Activated T-helper 1 cell treated with Interleukin-2 at 50 U/mL for 16 hours (primary cell): ENCODE measurements at regions not wholly inside any gene's neighbourhood (a gene's known extent, or its start where the extent isn't known, plus 50 kb on each side); places are given as distances from the start of the nearest gene placed in this dataset.

Experiments used
- DNase-seq: peaks from one replicate; pipeline ENCODE4 v3.0.0-alpha.2; 2020; ENCODE audit warnings: low read depth

GRCh38 chr1:209227941-209228340, 355.6 kb upstream of the CAMK1G start:
- DNase-seq = no peak

- no peak for DNase-seq
Observed at GRCh38 chr1:209229494-209230061, 353.9 kb upstream of the CAMK1G start.

- DNase-seq = no peak
Observed at GRCh38 chr1:209230314-209230713, 353.2 kb upstream of the CAMK1G start.

DNA sequence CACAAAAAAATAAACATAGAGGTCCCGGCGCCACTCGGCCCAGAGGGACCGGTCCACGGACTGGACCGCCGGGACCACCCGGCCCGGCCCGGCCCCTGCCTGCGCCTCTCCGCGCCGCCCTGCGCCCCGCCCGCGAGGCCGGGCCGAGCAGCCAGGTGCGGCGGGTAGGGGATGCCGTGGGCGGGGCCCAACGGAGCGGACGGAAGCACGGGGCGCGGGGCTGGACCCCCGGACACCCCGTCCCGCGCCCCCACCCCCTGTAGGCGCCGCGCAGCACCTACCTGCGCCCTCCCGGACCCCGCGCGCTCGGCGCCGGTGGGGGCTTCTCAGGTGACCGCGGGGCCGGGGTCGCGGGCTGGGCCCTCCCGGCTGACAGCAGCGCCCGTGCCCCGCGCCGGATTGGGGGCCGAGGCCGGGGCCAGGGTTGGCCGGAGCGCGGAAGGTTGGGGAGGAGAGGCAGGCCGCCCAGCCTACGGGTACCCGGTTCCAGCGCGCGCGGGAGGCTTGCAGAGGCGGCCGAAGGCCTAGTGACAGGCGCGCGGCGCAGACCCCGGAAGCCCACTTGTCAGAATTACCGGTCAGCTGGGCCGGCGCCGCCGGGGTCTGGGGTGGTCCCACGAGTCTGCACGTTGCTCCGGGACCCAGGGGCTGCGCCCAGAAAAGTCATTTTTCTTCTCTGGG, 351.9 kb upstream of the CAMK1G start:
- DNase-seq = no peak

DNA sequence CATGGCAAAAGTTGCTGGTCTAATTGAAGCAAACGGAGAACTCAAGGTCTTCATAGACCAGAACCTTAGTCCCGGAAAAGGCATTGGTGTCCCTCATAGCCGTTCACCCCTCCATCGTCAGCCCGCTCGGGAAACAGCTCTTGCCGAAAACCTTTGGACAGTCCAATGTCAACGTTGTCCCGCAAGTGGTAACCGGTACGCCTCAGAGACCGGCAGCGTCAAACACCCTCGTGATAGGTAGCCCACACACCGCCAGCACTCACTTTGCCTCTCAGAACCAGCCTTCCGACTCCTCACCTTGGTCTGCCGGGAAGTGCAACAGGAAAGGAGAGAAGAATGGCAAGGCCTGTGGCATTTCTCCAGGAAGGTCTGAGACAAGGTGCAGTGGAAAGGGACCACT, 351.3 kb upstream of the CAMK1G start:
- no peak for DNase-seq

- DNase-seq = no peak
Observed at GRCh38 chr1:209232759-209233158, 350.8 kb upstream of the CAMK1G start.

- DNase-seq = no peak
Observed at GRCh38 chr1:209235166-209235565, 348.3 kb upstream of the CAMK1G start.

- no peak for DNase-seq
Observed at GRCh38 chr1:209238356-209238755, 345.2 kb upstream of the CAMK1G start.

GRCh38 chr1:209240351-209240750, 343.2 kb upstream of the CAMK1G start:
- no peak for DNase-seq

DNA sequence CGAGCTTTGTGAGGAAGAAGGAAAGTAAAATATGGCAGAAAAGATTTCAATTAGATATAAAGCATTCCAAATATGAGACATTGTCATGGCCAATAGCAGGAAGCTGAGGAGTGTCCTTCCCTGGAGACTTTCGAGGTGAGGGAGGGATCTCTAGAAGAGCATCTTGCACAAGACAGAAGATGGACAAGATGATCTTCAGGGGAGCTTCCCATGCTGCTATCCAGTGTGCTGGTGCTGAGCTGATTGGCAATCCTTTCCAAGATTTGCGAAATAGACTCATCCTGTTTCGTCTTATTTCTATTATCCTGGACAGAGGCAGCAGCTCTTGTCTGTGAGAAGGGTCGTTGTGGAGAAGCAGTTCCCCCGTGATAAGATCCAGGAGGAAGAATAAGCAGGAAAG, 342.0 kb upstream of the CAMK1G start:
- no peak for DNase-seq

DNA sequence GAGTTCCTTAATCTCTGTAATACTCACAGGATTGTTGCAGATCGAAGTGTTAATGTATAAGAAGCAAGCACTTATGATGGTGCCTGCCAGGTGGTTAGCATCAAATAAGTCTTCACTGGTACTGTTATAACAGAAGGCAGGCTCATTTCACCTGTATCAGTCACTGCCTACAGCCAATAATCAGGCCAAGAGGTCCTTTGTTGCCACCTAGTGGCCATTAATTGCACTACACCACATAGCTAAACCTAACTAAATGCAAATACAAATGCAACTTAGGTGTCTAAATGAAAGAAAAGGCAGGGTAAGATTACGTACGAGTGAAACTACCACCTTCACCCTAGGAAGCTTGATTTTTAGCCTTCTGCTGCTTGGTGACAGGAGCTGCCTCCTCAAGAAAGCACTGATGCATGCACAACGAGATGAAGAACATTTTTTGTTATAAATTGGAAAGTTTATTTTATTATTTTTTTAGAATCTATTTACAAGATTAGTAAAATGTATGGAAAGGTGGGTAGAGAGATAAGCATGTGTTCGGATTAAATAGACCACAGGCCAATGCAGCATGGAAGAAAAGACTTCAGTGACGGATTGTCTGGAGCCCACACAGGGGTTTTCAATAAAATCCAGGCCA, 334.8 kb upstream of the CAMK1G start:
- DNase-seq = no peak

- no peak for DNase-seq
Observed at GRCh38 chr1:209249280-209249670, 334.2 kb upstream of the CAMK1G start.

DNA sequence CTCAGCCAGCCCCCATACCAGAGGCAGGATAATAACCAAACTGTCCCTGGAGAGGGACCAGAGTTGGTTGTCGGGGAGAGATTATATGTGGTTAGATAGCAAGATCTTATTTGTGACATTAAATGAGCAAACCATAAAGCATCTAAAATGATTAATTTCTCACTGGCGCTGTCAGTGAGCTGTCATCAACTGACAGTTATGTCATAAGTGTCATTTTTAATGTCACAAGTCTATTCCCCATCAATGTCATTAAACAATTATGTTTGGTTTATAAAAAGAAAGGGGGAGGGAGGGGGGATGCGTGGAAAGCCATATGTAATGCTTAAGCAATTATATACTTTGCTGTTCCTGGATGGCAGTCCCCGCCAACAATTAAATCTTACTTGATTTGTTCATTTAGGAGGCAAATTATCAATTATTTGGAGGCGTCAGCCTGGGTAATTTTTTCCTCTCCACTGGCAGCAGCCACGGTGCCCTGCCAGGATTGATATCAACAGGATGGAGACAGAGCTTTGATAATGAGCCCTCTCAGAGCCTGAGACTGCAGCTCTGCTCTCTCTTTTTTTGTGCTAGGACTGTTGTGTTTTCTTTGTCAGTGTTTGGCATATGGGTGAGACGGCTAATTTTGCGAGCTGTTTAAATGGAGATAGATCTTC, 333.6 kb upstream of the CAMK1G start:
- no peak for DNase-seq

DNA sequence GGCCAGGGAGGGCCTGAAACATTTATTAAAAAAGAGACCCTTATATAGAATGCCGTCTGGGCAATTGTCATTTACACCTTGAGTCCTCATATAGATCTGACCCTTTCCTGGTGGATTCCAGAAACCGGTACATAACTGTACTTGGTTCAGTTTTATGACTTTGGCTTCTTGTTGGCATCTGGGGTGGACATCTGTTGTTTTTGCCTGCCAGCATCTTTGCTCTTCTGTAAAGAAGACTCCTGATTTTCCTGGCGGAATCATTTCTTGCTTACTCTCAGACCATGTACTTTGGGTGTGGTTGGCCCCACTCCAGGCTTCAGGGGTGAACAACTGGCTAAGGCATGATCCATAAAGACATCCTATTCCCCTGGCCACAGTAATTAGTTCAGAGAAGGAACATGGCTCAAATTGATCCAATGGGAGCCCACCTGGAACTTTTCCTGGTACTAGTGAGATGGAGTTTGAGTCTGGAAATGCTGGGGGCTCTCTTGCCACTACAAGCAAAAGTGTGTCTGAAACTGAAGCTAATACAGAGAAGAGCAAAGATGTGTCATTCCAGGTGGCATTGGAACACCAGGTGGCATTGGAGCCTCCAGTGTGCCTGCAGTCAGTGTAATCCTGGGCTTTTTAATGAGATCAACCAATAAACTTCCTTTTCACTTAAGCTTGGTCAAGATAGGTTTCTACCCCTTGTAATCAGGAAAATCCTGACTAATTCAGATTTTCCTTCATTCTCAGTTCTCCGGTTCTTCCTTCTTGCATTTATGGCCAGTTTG, 332.5 kb upstream of the CAMK1G start:
- DNase-seq = no peak

DNA sequence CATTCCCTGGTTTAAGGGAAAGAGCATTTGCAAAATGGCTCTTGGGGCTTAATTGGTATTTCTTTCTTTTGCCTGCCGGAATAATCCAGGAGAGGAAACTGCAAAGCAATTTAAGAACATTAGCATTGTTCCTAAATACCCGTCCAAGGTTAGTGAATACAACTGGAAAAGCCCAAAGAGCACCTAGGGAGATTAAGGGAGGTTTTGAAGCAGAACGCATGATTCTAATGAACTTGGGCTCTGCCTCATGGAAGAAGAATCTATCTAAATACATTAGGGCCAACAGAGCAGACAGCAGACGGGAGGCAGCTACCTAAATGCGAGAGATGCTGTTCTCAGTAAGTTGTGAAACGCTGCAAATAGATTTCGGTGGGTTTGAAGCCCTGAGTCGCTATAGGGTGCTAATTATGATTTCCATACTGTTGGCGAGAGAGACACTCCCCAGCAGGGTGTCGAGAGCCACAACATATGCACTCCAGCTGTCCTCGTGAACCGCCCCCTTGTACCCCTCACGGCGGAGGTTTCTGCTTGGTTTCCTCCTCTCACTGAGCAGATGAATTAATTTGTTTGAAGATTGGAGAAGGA, 326.7 kb upstream of the CAMK1G start:
- no peak for DNase-seq

GRCh38 chr1:209257454-209257853, 326.1 kb upstream of the CAMK1G start:
- DNase-seq = no peak

DNA sequence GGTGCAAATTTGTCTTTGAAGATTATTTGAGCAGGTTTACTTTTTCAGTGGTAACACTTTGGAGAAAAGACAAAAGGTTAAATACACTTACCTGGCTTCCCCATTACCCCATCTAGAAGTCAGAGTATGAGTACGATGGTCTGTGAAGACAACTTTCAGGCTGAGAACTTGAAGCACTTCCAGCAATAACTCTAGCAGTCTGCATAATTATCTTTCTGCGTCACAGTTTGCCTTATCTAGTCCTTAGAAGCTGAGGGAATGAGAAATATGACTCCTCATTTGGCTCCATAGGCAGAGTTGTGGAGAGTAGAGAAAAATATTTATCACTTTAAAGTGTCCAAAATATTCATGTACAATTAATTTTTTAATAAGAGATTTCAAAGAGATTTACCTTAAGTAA, 323.4 kb upstream of the CAMK1G start:
- no peak for DNase-seq

GRCh38 chr1:209262631-209263030, 320.9 kb upstream of the CAMK1G start:
- no peak for DNase-seq

- no peak for DNase-seq
Observed at GRCh38 chr1:209265301-209265700, 318.2 kb upstream of the CAMK1G start.

- no peak for DNase-seq
Observed at GRCh38 chr1:209266590-209267205, 316.8 kb upstream of the CAMK1G start.

GRCh38 chr1:209267968-209268367, 315.5 kb upstream of the CAMK1G start:
- no peak for DNase-seq

DNA sequence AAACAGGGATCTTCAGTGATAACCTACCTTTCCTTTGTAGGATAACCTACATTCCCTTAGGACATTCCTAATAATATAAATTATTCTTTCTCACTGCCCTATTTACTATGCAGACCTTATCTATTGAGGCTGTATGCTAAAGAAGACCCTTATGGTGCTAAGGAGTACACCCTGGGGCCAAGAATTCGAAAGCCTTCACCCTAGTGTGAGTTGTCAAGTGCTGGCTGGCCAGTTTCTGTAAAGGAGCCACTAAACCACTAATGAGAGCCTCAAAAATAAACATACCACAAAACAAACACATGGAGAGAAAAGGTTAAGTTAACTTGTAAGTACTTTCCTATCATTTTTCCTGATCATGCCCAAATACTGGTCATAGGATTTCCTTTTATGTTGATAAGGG, 315.0 kb upstream of the CAMK1G start:
- DNase-seq = no peak
